ENCODE measurements at regions not wholly inside any gene's neighbourhood (a gene's known extent, or its start where the extent isn't known, plus 50 kb on each side); places are given as distances from the start of the nearest gene placed in this dataset.

DNA sequence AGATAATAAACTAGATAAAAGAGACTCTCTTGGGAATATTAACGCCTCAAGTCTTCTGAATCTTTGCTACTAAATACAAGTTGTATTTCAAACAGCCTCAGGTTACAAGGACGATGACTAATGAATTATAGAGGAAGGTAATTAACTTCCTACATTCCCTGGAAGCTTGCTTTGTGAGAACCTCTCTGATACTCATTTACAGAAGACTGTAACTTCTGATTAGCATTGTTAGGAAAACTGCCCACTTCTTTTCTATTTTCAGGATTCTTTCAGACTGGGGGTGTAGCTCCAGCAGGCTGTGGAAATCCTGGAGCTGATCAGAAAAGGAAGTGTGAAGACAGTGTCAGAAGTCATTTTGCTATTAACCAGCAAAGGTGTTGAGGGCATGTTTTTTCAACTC is 316.7 kb upstream of the NPSR1 start:
- no peaks in the 10 kb centered on the region for H4K20me1 ChIP-seq (replicated peaks; ENCODE audit: control insufficient read depth, insufficient read depth, low read length)
- BruUV-seq (replicated peaks), result no TSS peak
- H3K4me1 ChIP-seq (replicated peaks in 1 of 2; ENCODE audit: control insufficient read depth in 2 of 2, insufficient read depth in 2 of 2, low read length in 2 of 2), result no peaks in the 10 kb centered on the region
- no peaks in the 10 kb centered on the region for H3K9me1 ChIP-seq (ENCODE audit: control insufficient read depth, insufficient read depth, low read length)
- H3K36me3 ChIP-seq (ENCODE audit: control insufficient read depth, insufficient read depth, low read length), result no peaks in the 10 kb centered on the region
- FAIRE-seq (no peak), DNase-seq (ENCODE audit: extremely low read depth in 1 of 4, low spot score in 3 of 4) (no peak), ATAC-seq (no peak)
- POLR2A ChIA-PET, result no interaction called here
- no peaks in the 10 kb centered on the region for H3K9me3 ChIP-seq (replicated peaks; ENCODE audit: control insufficient read depth, insufficient read depth, low read depth, low read length)
- no peak overlapping the region for H3K4me3 ChIP-seq
- H3K27ac ChIP-seq (ENCODE audit: extremely low read depth, low read depth, low read length), result no peak overlapping the region
- in situ Hi-C loops (cut with MboI) (no loop called here), intact Hi-C loops (cut with micrococcal nuclease) (no loop called here)
- TF ChIP-seq ZKSCAN3 (CRISPR knock-in tag; IDR thresholded peaks at IDR 0.05) (no peak), SMC3 (conservative IDR thresholded peaks at IDR 0.05; ENCODE audit: insufficient read depth, low read depth, low read length) (no peak), TRIM28 (IDR thresholded peaks at IDR 0.05) (no peak), PRPF4 (IDR thresholded peaks at IDR 0.05; ENCODE audit: insufficient read depth, low read depth, low read length, poor library complexity, severe bottlenecking) (no peak), GTF2E2 (tag; IDR thresholded peaks at IDR 0.05) (no peak), BCOR (IDR thresholded peaks at IDR 0.05) (no peak), ZNF583 (CRISPR knock-in tag; IDR thresholded peaks at IDR 0.05) (no peak)
- TF ChIP-seq, protein P1, sequence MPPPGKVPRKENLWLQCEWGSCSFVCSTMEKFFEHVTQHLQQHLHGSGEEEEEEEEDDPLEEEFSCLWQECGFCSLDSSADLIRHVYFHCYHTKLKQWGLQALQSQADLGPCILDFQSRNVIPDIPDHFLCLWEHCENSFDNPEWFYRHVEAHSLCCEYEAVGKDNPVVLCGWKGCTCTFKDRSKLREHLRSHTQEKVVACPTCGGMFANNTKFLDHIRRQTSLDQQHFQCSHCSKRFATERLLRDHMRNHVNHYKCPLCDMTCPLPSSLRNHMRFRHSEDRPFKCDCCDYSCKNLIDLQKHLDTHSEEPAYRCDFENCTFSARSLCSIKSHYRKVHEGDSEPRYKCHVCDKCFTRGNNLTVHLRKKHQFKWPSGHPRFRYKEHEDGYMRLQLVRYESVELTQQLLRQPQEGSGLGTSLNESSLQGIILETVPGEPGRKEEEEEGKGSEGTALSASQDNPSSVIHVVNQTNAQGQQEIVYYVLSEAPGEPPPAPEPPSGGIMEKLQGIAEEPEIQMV (tag; conservative IDR thresholded peaks at IDR 0.05; ENCODE audit: low read depth), result no peak
- TF ChIP-seq, protein P2, sequence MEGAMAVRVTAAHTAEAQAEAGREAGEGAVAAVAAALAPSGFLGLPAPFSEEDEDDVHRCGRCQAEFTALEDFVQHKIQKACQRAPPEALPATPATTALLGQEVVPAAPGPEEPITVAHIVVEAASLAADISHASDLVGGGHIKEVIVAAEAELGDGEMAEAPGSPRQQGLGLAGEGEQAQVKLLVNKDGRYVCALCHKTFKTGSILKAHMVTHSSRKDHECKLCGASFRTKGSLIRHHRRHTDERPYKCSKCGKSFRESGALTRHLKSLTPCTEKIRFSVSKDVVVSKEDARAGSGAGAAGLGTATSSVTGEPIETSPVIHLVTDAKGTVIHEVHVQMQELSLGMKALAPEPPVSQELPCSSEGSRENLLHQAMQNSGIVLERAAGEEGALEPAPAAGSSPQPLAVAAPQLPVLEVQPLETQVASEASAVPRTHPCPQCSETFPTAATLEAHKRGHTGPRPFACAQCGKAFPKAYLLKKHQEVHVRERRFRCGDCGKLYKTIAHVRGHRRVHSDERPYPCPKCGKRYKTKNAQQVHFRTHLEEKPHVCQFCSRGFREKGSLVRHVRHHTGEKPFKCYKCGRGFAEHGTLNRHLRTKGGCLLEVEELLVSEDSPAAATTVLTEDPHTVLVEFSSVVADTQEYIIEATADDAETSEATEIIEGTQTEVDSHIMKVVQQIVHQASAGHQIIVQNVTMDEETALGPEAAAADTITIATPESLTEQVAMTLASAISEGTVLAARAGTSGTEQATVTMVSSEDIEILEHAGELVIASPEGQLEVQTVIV (CRISPR knock-in tag; IDR thresholded peaks at IDR 0.05; ENCODE audit: borderline replicate concordance), result no peak
- TF ChIP-seq, protein P3, sequence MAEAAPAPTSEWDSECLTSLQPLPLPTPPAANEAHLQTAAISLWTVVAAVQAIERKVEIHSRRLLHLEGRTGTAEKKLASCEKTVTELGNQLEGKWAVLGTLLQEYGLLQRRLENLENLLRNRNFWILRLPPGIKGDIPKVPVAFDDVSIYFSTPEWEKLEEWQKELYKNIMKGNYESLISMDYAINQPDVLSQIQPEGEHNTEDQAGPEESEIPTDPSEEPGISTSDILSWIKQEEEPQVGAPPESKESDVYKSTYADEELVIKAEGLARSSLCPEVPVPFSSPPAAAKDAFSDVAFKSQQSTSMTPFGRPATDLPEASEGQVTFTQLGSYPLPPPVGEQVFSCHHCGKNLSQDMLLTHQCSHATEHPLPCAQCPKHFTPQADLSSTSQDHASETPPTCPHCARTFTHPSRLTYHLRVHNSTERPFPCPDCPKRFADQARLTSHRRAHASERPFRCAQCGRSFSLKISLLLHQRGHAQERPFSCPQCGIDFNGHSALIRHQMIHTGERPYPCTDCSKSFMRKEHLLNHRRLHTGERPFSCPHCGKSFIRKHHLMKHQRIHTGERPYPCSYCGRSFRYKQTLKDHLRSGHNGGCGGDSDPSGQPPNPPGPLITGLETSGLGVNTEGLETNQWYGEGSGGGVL (CRISPR knock-in tag; IDR thresholded peaks at IDR 0.05), result no peak
- CTCF ChIA-PET (ENCODE audit: low intra/inter-chr PET ratio), result no interaction called here
- H3K79me2 ChIP-seq (ENCODE audit: control insufficient read depth, insufficient read depth, low read length), result no peaks in the 10 kb centered on the region
- H3K9ac ChIP-seq (ENCODE audit: insufficient read depth in 1 of 2, low read depth in 2 of 2, low read length in 2 of 2), result no peak overlapping the region
- no peak overlapping the region for H3K4me2 ChIP-seq (ENCODE audit: insufficient read depth, low read length)
- H3K27me3 ChIP-seq (ENCODE audit: control insufficient read depth in 2 of 2, insufficient read depth in 2 of 2, low read length in 2 of 2), result no peaks in the 10 kb centered on the region
- no peak overlapping the region for H2AFZ ChIP-seq (ENCODE audit: low read depth, low read length)
- WGBS (ENCODE audit: insufficient coverage, low coverage, missing lambda C conversion rate), result 0% methylated on average over 2 of the region's 2 CpGs
